ENCODE measurements at regions not wholly inside any gene's neighbourhood (a gene's known extent, or its start where the extent isn't known, plus 50 kb on each side); places are given as distances from the start of the nearest gene placed in this dataset.

- DNase-seq (ENCODE audit: extremely low read depth in 1 of 4, low spot score in 3 of 4) = no peak
- no peaks in the 10 kb centered on the region for H4K20me1 ChIP-seq (replicated peaks; ENCODE audit: control insufficient read depth, insufficient read depth, low read length)
- H3K9me3 ChIP-seq (replicated peaks; ENCODE audit: control insufficient read depth, insufficient read depth, low read depth, low read length) = 0 out of 2 replicates have a peak, but pooled peaks cover 3% of the 10 kb centered on the region
- in situ Hi-C loops (cut with MboI) (no loop called here), intact Hi-C loops (cut with micrococcal nuclease) (no loop called here)
- no peak overlapping the region for H3K4me3 ChIP-seq
- no TSS peak for BruUV-seq (replicated peaks)
- FAIRE-seq = no peak
- no peak overlapping the region for H2AFZ ChIP-seq (ENCODE audit: low read depth, low read length)
- ATAC-seq = no peak
- no peak overlapping the region for H3K27ac ChIP-seq (ENCODE audit: extremely low read depth, low read depth, low read length)
- no peaks in the 10 kb centered on the region for H3K27me3 ChIP-seq (ENCODE audit: control insufficient read depth in 2 of 2, insufficient read depth in 2 of 2, low read length in 2 of 2)
- WGBS (ENCODE audit: insufficient coverage, low coverage, missing lambda C conversion rate) = 60% methylated on average over 3 of the region's 3 CpGs
- peaks cover 5 to 31% of the 10 kb centered on the region in 2 experiments; a peak in 4 of 5 replicates for H3K4me1 ChIP-seq (replicated peaks in 1 of 2; ENCODE audit: control insufficient read depth in 2 of 2, insufficient read depth in 2 of 2, low read length in 2 of 2)
- H3K79me2 ChIP-seq (ENCODE audit: control insufficient read depth, insufficient read depth, low read length) = no peaks in the 10 kb centered on the region
- no peaks in the 10 kb centered on the region for H3K36me3 ChIP-seq (ENCODE audit: control insufficient read depth, insufficient read depth, low read length)
- TF ChIP-seq CREB1 (IDR thresholded peaks at IDR 0.05) (no peak), CREB1 (CRISPR knock-in tag; IDR thresholded peaks at IDR 0.05) (no peak), ATF1 (CRISPR knock-in tag; IDR thresholded peaks at IDR 0.05) (no peak), ATF1 (tag; IDR thresholded peaks at IDR 0.05) (no peak), ZNF507 (tag; conservative IDR thresholded peaks at IDR 0.05) (no peak), DNMT1 (IDR thresholded peaks at IDR 0.05) (no peak), ZNF431 (CRISPR knock-in tag; IDR thresholded peaks at IDR 0.05) (no peak), CBX3 (IDR thresholded peaks at IDR 0.05; ENCODE audit: borderline replicate concordance in 1 of 2, low read length in 2 of 2) (no peak), HMBOX1 (IDR thresholded peaks at IDR 0.05) (no peak), LCOR (CRISPR knock-in tag; IDR thresholded peaks at IDR 0.05) (no peak)
- CTCF ChIA-PET (ENCODE audit: low intra/inter-chr PET ratio) = no interaction called here
- no peak overlapping the region for H3K9ac ChIP-seq (ENCODE audit: insufficient read depth in 1 of 2, low read depth in 2 of 2, low read length in 2 of 2)
- POLR2A ChIA-PET = no interaction called here
- no peak overlapping the region for H3K4me2 ChIP-seq (ENCODE audit: insufficient read depth, low read length)
- H3K9me1 ChIP-seq (ENCODE audit: control insufficient read depth, insufficient read depth, low read length) = no peaks in the 10 kb centered on the region
Measured at GRCh38 chr6:139522511-139523220, 148.2 kb upstream of the CITED2 start.

Data from K562 (cell line).